ENCODE measurements at regions not wholly inside any gene's neighbourhood (a gene's known extent, or its start where the extent isn't known, plus 50 kb on each side); places are given as distances from the start of the nearest gene placed in this dataset.

DNA sequence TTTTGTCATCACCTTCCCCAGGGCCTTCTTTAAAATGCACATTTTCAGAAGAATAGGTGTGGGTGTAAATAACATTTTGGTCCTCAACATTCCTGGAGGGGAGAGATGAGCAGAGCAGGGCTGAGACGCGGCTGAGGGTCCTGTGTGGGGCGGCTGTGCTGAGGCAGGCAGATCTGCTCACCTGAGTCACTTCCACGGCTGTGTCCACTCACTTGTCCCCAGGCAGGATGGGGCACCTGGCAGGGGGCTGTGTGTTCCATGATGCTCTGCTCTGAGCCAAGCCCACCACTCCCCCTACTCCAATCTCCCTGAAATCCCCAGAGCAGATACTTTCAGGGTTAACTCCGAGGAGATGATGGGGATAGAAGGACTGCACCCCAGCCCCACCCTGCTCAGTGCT lies 93.8 kb downstream of the GLRX3 start:
- Histone ChIP-seq H3K27me3 (ENCODE audit: insufficient read depth, low read length) (no peaks in the 10 kb centered on the region), H3K9me3 (ENCODE audit: low read depth, low read length) (no peaks in the 10 kb centered on the region), H3K4me3 (ENCODE audit: low read length) (no peak overlapping the region), H3K4me1 (ENCODE audit: insufficient read depth, low read length) (no peaks in the 10 kb centered on the region)

DNA sequence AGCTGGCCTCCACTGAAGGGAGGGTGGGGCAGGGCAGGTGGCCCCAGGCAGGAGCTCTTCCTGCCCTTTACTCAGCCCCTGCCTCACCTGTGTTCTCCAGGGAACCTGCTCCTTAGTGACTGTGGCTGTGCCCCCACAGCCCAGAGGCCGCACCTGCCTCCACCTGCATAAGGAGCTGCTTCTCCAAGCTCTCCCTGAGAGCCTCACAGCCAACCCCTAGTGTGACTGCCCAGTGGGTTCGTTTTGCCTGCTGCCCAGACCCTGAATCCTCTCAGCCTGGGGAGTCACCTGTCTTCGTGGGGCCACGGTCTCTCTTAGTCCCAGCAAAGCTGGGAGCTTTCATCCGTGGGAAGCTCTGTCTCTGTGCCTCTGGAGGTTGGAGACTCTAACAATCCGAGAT lies 94.4 kb downstream of the GLRX3 start:
- Histone ChIP-seq H3K4me1 (ENCODE audit: insufficient read depth, low read length) (no peaks in the 10 kb centered on the region), H3K27me3 (ENCODE audit: insufficient read depth, low read length) (no peaks in the 10 kb centered on the region), H3K9me3 (ENCODE audit: low read depth, low read length) (no peaks in the 10 kb centered on the region), H3K4me3 (ENCODE audit: low read length) (no peak overlapping the region)

DNA sequence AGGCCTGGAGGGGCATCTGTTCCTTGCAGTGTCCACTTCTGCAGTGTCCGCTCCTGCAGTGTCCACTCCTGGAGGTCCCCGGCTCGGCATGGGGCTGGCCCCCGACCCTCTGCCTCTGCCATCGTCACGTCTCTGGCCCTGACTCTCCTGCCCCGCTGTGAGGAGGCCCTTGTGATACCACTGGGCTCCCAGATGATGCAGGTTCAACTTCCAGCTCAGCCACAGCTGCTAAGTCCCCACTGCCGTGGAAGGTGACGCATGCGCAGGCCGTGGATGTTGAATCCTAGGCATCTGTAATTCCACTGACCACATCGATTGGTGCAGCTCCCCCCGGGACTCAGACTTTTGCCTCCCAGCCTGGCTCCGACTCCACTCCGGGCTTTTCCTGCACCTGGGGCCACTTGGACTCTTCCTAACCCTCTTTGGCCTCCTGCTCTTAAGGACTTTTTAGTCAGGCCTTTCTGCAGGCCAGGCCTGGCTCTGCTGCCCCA lies 95.1 kb downstream of the GLRX3 start:
- Histone ChIP-seq H3K27me3 (ENCODE audit: insufficient read depth, low read length) (no peaks in the 10 kb centered on the region), H3K4me1 (ENCODE audit: insufficient read depth, low read length) (no peaks in the 10 kb centered on the region), H3K9me3 (ENCODE audit: low read depth, low read length) (no peaks in the 10 kb centered on the region), H3K4me3 (ENCODE audit: low read length) (no peak overlapping the region)

DNA sequence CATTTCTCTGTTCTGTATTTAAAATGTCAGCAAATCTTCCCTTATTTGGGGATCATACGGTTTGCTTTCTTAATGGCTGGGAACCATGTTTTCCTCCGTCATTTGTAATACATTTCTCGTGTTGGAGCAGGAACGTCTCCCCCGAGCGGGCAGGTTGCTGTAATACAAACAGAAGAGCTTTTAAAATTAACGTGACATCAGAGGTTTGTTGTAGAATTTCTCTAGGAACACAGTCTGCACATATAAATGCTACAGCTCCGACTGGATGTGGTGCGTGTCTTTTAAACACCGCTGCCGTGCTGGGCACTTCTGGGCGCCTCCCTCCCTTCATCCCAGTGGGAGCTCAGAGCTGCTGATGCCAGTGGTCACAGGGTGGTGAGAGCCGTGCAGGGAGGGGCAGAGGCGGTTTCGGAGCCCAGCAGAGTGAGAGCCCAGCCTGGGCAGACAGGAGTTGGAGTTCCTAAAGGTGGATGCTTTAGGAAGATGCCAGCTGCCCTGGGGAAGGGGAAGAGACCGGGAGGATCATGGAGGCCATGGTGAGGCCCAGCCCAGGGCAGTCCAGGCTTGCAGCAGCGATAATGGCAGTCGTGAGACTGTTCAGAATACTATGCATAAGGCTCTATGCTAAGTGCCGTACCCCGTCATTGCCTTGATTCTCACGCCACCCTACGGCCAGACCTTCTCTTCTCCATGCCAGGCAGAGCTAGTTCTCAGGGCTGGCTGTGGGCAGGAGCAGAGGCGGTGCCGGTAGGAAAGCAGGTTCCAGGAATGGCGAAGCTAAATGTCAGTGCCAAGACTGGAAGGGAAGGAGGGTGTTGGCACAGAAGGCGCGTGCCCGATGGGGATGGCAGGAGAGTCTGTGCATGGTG lies 96.2 kb downstream of the GLRX3 start:
- no peaks in the 10 kb centered on the region for H3K9me3 ChIP-seq (ENCODE audit: low read depth, low read length)
- no peaks in the 10 kb centered on the region for H3K27me3 ChIP-seq (ENCODE audit: insufficient read depth, low read length)
- H3K4me1 ChIP-seq (ENCODE audit: insufficient read depth, low read length), result no peaks in the 10 kb centered on the region
- no peak overlapping the region for H3K4me3 ChIP-seq (ENCODE audit: low read length)

DNA sequence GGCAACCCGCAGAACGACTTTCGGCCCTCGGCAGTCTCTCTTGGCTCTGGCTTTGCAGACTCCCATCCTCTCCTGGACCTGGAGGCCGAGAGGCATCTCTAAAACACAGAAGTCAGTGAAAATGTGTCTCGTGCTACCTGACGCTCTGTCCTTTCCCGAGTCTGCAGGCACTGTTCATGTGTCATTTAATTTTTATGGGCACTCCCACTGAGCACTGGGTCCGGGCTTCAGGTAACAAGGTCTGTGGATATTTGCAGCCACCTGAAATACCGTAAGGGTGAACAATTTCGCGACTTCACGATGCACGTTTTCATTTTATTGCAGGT lies 96.8 kb downstream of the GLRX3 start:
- H3K4me1 ChIP-seq (ENCODE audit: insufficient read depth, low read length), result no peaks in the 10 kb centered on the region
- H3K27me3 ChIP-seq (ENCODE audit: insufficient read depth, low read length), result no peaks in the 10 kb centered on the region
- no peak overlapping the region for H3K4me3 ChIP-seq (ENCODE audit: low read length)
- no peaks in the 10 kb centered on the region for H3K9me3 ChIP-seq (ENCODE audit: low read depth, low read length)

DNA sequence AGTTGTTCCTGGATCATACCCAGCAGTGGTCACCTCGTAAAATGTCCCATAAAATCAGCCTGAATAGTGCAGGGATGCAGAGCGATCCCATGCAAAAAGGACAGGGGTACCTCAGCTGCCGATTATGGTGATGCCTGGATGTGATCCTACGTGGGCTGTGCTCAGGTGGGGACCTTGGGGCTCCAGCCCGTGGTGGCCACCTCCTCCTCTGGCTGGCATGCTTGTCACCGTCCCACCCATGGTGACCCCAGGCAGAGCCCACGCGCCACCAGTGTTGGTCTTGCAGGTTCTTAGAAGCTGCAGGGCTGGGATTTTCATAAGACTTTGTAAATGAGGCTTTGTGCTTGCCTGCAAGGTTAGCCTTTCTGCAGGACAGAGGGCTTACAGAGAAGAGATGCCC lies 97.2 kb downstream of the GLRX3 start:
- no peak overlapping the region for H3K4me3 ChIP-seq (ENCODE audit: low read length)
- H3K27me3 ChIP-seq (ENCODE audit: insufficient read depth, low read length), result peaks cover 3% of the 10 kb centered on the region
- H3K9me3 ChIP-seq (ENCODE audit: low read depth, low read length), result no peaks in the 10 kb centered on the region
- H3K4me1 ChIP-seq (ENCODE audit: insufficient read depth, low read length), result no peaks in the 10 kb centered on the region

DNA sequence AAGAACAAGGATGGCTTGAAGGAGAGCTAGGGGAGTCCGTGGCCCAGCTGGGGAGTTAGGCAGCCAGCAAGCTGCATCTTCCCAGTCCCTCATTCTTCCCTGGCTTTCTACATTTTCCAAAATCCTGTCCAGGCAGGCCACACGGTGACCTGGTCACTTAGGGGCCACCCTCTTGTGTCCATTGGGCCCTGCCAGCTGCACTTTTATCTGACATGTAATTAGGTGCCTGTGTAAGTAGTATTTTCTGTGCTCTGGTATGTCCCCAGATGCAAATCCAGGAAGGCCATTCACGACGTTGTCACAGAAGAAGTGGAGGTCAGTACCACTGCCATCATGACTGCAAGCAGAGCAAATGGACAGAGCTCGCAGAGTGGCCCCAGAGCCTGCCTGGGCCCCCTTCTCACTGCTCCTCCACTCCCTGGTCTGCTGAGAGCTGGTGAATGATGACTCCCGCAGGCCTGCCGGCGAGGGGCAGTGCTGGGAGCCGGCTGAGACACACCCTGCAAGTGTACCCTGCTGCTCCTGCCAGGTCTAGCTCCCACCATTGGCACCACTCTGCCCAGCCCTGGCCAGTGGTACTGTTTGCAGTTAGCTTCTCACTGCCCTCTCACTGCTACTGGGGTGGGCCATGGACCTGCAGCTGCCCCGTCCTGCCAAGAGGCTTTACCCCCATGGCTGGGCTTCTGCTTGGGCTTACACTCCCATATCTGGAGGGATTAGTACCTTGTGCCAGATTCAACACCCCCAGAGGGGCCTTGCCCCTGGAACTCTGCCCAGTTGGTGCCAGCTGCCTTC lies 98.2 kb downstream of the GLRX3 start:
- Histone ChIP-seq H3K4me1 (ENCODE audit: insufficient read depth, low read length) (no peaks in the 10 kb centered on the region), H3K9me3 (ENCODE audit: low read depth, low read length) (no peaks in the 10 kb centered on the region), H3K27me3 (ENCODE audit: insufficient read depth, low read length) (peaks cover 5% of the 10 kb centered on the region), H3K4me3 (ENCODE audit: low read length) (no peak overlapping the region)

DNA sequence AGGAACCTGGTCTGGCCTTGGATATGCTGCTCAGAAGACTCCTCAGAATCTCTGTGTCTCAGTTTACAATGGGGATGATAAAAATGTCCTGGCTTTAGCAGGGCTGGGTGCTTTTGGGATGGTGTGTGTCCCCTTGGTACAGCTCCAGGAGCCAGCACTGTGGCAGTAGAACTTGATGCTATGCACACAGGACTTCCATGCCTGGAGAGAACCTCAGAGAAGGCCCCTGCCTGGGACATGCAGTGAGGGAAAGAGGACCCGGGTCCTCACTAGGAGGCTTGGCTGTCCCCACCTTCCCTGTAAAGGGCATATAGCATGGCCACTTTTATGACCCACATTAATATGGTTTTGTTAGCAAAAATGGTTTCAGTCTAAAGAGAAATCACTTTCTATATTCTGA lies 100.5 kb downstream of the GLRX3 start:
- Histone ChIP-seq H3K9me3 (ENCODE audit: low read depth, low read length) (no peaks in the 10 kb centered on the region), H3K27me3 (ENCODE audit: insufficient read depth, low read length) (peaks cover 19% of the 10 kb centered on the region), H3K4me3 (ENCODE audit: low read length) (no peak overlapping the region), H3K4me1 (ENCODE audit: insufficient read depth, low read length) (no peaks in the 10 kb centered on the region)

DNA sequence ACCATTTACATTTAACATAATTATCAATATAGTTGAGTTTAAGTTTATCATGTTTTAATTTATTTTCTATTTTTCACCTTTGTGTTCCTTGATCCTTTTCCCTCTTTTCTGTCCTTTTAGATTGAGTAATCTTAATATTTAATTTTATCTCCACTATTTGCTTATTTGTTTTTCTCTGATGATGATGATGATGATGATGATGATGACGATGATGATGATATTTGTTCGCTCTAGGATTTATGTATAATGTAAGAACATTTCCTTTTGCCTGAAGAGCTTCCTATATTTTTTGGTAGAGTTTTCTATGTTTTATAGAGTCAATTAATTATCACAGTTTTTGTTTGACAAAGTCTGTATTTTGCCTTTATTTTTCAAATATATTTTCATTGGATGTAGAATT lies 104.2 kb downstream of the GLRX3 start:
- Histone ChIP-seq H3K4me3 (ENCODE audit: low read length) (no peak overlapping the region), H3K4me1 (ENCODE audit: insufficient read depth, low read length) (peaks cover 6% of the 10 kb centered on the region), H3K9me3 (ENCODE audit: low read depth, low read length) (no peaks in the 10 kb centered on the region), H3K27me3 (ENCODE audit: insufficient read depth, low read length) (peaks cover 29% of the 10 kb centered on the region)

DNA sequence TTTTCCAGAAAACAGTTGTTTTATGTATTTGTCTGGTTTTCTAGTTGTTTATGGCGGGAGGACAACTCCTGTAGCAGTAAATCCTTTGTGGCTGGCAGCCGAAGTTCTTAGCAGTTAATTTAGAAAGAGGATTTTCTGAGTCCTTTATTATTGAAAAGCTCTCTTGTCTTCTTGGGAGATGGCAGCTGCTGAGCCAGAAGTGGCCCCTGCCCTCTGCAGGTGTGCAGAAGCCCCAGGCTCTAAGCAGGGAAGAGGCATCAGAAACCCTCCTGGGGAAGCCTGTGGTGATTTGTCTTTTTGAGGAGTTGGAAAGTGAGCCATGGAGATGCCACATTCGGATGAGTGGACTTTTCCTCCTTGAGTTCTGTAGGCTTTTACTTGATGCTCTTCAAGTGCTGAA lies 106.3 kb downstream of the GLRX3 start:
- Histone ChIP-seq H3K4me3 (ENCODE audit: low read length) (no peak overlapping the region), H3K27me3 (ENCODE audit: insufficient read depth, low read length) (peaks cover 32% of the 10 kb centered on the region), H3K4me1 (ENCODE audit: insufficient read depth, low read length) (peaks cover 6% of the 10 kb centered on the region), H3K9me3 (ENCODE audit: low read depth, low read length) (no peaks in the 10 kb centered on the region)

DNA sequence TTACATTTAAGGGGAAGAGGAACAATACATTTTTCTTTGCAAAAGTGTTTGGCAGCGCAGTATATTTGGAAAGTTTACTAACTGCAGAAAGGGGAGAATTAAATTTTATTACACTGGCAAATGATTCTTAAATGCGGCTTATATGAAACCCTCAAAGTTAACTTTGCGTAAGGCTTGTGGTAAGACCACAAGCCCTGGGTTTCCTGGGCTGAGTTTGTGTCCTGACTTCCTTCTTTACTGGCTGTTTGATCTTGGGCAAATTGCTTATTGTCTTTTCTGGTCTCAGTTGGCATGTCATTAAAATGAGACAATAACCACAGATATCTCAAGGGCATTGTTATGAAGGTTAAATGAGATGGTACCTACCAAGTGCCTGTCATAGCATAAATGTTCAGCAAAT lies 106.8 kb downstream of the GLRX3 start:
- peaks cover 32% of the 10 kb centered on the region for H3K27me3 ChIP-seq (ENCODE audit: insufficient read depth, low read length)
- H3K4me1 ChIP-seq (ENCODE audit: insufficient read depth, low read length), result peaks cover 6% of the 10 kb centered on the region
- H3K4me3 ChIP-seq (ENCODE audit: low read length), result no peak overlapping the region
- no peaks in the 10 kb centered on the region for H3K9me3 ChIP-seq (ENCODE audit: low read depth, low read length)

DNA sequence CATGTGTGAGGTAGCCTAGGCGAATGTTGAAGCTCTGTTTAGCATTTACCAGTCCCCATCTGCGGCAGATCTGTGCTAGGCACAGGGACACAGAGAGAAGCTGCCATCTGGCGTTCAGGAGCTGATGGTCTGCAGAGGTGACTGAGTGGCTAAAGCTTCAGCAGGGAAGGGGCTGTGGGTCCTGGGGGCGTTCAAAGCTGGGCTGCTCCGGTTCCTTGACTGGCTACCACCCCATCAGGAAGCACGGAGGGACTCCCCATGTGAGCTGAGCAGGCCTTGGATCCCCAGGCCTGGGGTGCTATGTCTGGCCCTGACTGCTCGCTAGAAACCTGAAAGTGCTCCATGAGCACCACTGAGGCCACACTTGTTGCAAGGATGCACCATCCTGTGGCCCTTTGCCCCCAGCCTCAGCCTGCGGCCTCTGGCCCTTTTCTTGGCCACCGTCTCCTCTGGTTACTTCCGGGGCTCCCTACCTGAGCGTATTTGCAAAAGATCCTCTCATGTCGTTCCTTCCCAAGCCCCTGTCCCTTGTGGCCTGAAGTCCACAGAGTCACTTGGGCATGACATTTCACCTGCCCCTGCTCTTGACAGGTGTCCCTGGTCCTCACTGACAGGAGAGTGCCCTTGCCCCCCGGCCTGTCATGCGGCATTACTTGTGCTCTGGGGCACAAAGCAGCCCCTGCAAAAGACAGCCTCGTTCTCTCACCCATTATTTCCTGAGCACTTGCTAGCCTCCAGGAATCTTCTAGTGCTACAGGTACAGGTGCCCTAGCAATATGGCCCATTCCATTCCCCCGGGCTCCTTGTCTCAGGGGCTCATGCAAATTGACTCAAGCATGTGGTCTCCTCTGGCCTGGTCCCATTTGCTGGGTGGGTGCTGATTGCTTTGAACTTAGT lies 108.1 kb downstream of the GLRX3 start:
- Histone ChIP-seq H3K4me1 (ENCODE audit: insufficient read depth, low read length) (peaks cover 6% of the 10 kb centered on the region), H3K9me3 (ENCODE audit: low read depth, low read length) (no peaks in the 10 kb centered on the region)

DNA sequence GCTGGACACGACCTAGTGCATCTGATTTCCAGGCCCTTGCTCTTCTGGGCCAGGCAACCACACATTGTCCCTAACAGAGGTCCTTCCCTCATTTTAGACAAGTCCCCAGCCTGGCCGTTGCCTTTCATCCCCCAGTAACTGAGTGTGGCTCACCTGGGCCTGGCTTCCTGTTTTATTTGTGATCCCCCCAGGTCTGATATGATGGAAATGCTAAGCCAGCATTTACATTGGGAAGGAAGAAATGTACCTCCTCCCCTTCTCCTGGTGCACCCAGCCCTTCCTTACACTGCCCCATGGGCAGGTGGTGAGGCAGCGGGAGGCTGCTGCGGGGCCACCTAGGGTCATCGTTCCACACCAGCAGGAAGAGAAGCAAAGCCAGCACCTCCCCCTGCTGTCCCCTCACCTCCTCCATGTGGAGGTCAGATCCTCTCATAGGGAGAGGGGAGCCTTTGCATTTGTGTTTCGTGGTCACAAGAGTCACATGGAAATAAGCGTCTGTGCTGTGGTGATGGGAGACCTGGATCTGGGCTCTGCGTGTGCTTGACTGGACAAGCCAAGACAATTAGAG lies 108.8 kb downstream of the GLRX3 start:
- no peaks in the 10 kb centered on the region for H3K9me3 ChIP-seq (ENCODE audit: low read depth, low read length)

More for the DNA sequence above, 108.1 kb downstream of the GLRX3 start:
- Histone ChIP-seq H3K27me3 (ENCODE audit: insufficient read depth, low read length) (peaks cover 27% of the 10 kb centered on the region), H3K4me3 (ENCODE audit: low read length) (no peak overlapping the region)

DNA sequence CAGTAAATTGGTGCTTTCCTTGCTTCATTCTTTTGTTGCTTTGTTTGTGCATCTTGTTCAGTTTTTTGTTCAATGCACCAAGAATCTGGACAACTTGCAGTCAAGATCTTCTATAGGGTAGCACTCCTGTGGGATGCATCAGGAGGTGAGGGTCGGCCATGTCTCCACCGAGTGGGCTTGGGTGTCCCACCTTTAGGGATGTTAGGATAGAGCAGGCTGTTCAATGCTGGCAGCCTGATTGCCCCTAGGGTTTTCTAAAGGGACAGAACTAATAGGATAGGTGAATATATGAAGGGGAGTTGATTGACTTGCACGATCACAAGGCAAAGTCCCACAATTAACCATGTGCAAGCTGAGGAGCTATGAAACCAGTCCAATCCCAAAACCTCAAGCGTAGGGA lies 109.9 kb downstream of the GLRX3 start:
- Histone ChIP-seq H3K4me1 (ENCODE audit: insufficient read depth, low read length) (peaks cover 6% of the 10 kb centered on the region), H3K9me3 (ENCODE audit: low read depth, low read length) (no peaks in the 10 kb centered on the region), H3K27me3 (ENCODE audit: insufficient read depth, low read length) (peaks cover 22% of the 10 kb centered on the region), H3K4me3 (ENCODE audit: low read length) (no peak overlapping the region)

More for the DNA sequence above, 108.8 kb downstream of the GLRX3 start:
- Histone ChIP-seq H3K4me3 (ENCODE audit: low read length) (no peak overlapping the region), H3K27me3 (ENCODE audit: insufficient read depth, low read length) (peaks cover 30% of the 10 kb centered on the region), H3K4me1 (ENCODE audit: insufficient read depth, low read length) (peaks cover 6% of the 10 kb centered on the region)

Measured in mononuclear cell (primary cell).